ENCODE measurements at regions not wholly inside any gene's neighbourhood (a gene's known extent, or its start where the extent isn't known, plus 50 kb on each side); places are given as distances from the start of the nearest gene placed in this dataset.

DNA sequence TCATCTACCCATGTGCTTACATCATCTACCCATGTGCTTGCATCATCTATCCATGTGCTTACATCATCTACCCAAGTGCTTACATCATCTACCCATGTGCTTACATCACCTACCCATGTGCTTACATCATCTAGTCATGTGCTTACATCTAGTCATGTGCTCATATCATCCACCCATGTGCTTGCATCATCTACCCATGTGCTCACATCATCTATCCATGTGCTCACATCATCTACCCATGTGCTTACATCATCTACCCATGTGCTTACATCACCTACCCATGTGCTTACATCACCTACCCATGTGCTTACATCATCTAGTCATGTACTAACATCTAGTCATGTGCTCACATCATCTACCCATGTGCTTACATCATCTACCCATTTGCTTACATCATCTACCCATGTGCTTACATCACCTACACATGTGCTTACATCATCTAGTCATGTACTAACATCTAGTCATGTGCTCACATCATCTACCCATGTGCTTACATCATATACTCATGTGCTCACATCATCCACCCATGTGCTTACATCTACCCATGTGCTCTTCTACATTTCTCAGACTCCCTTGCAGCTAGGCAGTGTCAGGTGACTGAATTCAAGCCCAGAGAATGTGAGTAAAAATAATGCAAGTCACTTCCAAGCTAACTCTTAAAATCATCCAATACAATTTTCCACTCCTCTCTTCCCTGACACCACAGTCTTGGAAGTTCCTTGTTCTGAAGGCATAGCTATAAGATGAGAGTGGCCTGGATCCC lies 196.8 kb downstream of the CBLN1 start:
- TF ChIP-seq, protein P1, sequence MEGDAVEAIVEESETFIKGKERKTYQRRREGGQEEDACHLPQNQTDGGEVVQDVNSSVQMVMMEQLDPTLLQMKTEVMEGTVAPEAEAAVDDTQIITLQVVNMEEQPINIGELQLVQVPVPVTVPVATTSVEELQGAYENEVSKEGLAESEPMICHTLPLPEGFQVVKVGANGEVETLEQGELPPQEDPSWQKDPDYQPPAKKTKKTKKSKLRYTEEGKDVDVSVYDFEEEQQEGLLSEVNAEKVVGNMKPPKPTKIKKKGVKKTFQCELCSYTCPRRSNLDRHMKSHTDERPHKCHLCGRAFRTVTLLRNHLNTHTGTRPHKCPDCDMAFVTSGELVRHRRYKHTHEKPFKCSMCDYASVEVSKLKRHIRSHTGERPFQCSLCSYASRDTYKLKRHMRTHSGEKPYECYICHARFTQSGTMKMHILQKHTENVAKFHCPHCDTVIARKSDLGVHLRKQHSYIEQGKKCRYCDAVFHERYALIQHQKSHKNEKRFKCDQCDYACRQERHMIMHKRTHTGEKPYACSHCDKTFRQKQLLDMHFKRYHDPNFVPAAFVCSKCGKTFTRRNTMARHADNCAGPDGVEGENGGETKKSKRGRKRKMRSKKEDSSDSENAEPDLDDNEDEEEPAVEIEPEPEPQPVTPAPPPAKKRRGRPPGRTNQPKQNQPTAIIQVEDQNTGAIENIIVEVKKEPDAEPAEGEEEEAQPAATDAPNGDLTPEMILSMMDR (IDR thresholded peaks at IDR 0.05; ENCODE audit: low read length): no peak
- TF ChIP-seq EZH2 (optimal IDR thresholded peaks at IDR 0.05; ENCODE audit: low read depth, low read length): no peak
